Vagina (tissue), 2 donors: ENCODE measurements at regions not wholly inside any gene's neighbourhood (a gene's known extent, or its start where the extent isn't known, plus 50 kb on each side); places are given as distances from the start of the nearest gene placed in this dataset.

Source experiments
- POLR2A ChIP-seq, 2 donors: fragments of 450-650 bp; IDR thresholded peaks; one replicate each; pipeline ENCODE4 v1.6.1; 2017; ENCODE audit warnings: antibody characterized with exemption in 2 of 2, mild to moderate bottlenecking in 2 of 2, moderate library complexity in 2 of 2
- POLR2AphosphoS5 ChIP-seq, 2 donors: sonication (generic); formaldehyde crosslinking; IDR thresholded peaks; one replicate each; pipeline ENCODE4 v1.9.0; 2017; ENCODE audit warnings: antibody characterized with exemption in 2 of 2, mild to moderate bottlenecking in 2 of 2, low read depth in 1 of 2; ENCODE audit not compliant: insufficient read depth in 1 of 2
- TF ChIP-seq, protein P1 (sequence below), 3 experiments: fragments of 450-650 bp in 2 of 3; fragments of 200-600 bp in 1 of 3; sonication (generic) in 1 of 3; IDR thresholded peaks; one replicate each; pipeline ENCODE4 v1.5.1; 2017 to 2019; ENCODE audit warnings: antibody characterized with exemption in 3 of 3, mild to moderate bottlenecking in 2 of 3, moderate library complexity in 2 of 3

- TF ChIP-seq, protein P1, sequence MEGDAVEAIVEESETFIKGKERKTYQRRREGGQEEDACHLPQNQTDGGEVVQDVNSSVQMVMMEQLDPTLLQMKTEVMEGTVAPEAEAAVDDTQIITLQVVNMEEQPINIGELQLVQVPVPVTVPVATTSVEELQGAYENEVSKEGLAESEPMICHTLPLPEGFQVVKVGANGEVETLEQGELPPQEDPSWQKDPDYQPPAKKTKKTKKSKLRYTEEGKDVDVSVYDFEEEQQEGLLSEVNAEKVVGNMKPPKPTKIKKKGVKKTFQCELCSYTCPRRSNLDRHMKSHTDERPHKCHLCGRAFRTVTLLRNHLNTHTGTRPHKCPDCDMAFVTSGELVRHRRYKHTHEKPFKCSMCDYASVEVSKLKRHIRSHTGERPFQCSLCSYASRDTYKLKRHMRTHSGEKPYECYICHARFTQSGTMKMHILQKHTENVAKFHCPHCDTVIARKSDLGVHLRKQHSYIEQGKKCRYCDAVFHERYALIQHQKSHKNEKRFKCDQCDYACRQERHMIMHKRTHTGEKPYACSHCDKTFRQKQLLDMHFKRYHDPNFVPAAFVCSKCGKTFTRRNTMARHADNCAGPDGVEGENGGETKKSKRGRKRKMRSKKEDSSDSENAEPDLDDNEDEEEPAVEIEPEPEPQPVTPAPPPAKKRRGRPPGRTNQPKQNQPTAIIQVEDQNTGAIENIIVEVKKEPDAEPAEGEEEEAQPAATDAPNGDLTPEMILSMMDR (IDR thresholded peaks at IDR 0.05), result no peak
- no peak for TF ChIP-seq POLR2A (IDR thresholded peaks at IDR 0.05)
- TF ChIP-seq POLR2AphosphoS5 (IDR thresholded peaks at IDR 0.05; ENCODE audit: insufficient read depth in 1 of 2, low read depth in 1 of 2), result no peak
These were observed 258.3 kb upstream of the SOX11 start for GRCh38 chr2:5433855-5434254.
